Neural progenitor cell (in vitro differentiated cells): ENCODE measurements at regions not wholly inside any gene's neighbourhood (a gene's known extent, or its start where the extent isn't known, plus 50 kb on each side); places are given as distances from the start of the nearest gene placed in this dataset.

Experiments used
- DNase-seq: peaks from one replicate; pipeline ENCODE4 v3.0.0-alpha.2; 2016; ENCODE audit warnings: low spot score
- H2AFZ ChIP-seq: fragments of 200-600 bp; sonication (generic); replicated peaks from 2 replicates; pipeline ENCODE4 v1.6.1; 2016; ENCODE audit warnings: antibody characterized with exemption
- H3F3A ChIP-seq: fragments of 200-600 bp; sonication (generic); 2 replicates; pipeline ENCODE4 v1.6.1; 2016; ENCODE audit warnings: antibody characterized with exemption, low read depth
- H3K27ac ChIP-seq: fragments of 200-600 bp; sonication (generic); 2 replicates; pipeline ENCODE4 v1.5.1; 2016; ENCODE audit warnings: mild to moderate bottlenecking
- H3K27me3 ChIP-seq: fragments of 200-600 bp; sonication (generic); 2 replicates; pipeline ENCODE4 v1.6.1; 2016; ENCODE audit warnings: mild to moderate bottlenecking, moderate library complexity
- H3K36me3 ChIP-seq: fragments of 200-600 bp; sonication (generic); 2 replicates; pipeline ENCODE4 v1.5.1; 2016
- H3K4me1 ChIP-seq: fragments of 200-600 bp; sonication (generic); 2 replicates; pipeline ENCODE4 v1.6.1; 2016; ENCODE audit warnings: mixed run types
- H3K4me2 ChIP-seq: fragments of 200-600 bp; sonication (generic); 2 replicates; pipeline ENCODE4 v1.6.1; 2016
- H3K4me3 ChIP-seq: fragments of 200-600 bp; sonication (generic); 2 replicates; pipeline ENCODE4 v1.5.1; 2016
- H3K79me2 ChIP-seq: fragments of 200-600 bp; sonication (generic); 2 replicates; pipeline ENCODE4 v1.6.1; 2016; ENCODE audit warnings: low read depth
- H3K9ac ChIP-seq: fragments of 200-600 bp; sonication (generic); 2 replicates; pipeline ENCODE4 v1.6.1; 2016
- H3K9me3 ChIP-seq: fragments of 200-600 bp; sonication (generic); 2 replicates; pipeline ENCODE4 v1.5.1; 2016; ENCODE audit warnings: low read depth
- H4K20me1 ChIP-seq: fragments of 200-600 bp; sonication (generic); 2 replicates; pipeline ENCODE4 v1.6.1; 2016; ENCODE audit warnings: low read depth
- H3K27ac Mint-ChIP-seq: 3 replicates; pipeline ENCODE4 v1.8.0; 2021; ENCODE audit warnings: mixed read lengths
- H3K27me3 Mint-ChIP-seq: 2 replicates; pipeline ENCODE4 v1.8.0; 2022; ENCODE audit warnings: low read depth, mild to moderate bottlenecking, inconsistent platforms, moderate library complexity, mixed read lengths; ENCODE audit not compliant: insufficient read depth
- H3K36me3 Mint-ChIP-seq: 3 replicates; pipeline ENCODE4 v1.8.0; 2021; ENCODE audit warnings: mixed read lengths
- H3K4me1 Mint-ChIP-seq: 3 replicates; pipeline ENCODE4 v1.8.0; 2021; ENCODE audit warnings: mixed read lengths
- H3K4me3 Mint-ChIP-seq: 3 replicates; pipeline ENCODE4 v1.8.0; 2021; ENCODE audit warnings: mild to moderate bottlenecking, moderate library complexity, mixed read lengths
- H3K9me3 Mint-ChIP-seq: 3 replicates; pipeline ENCODE4 v1.8.0; 2020; ENCODE audit warnings: mixed read lengths
- CTCF ChIP-seq: fragments of 200-600 bp; sonication (generic); IDR thresholded peaks from 2 replicates; pipeline ENCODE4 v1.5.1; 2017; ENCODE audit warnings: antibody characterized with exemption, mild to moderate bottlenecking
- EZH2 ChIP-seq: fragments of 200-600 bp; sonication (generic); IDR thresholded peaks from 2 replicates; pipeline ENCODE4 v1.6.1; 2017; ENCODE audit warnings: antibody characterized with exemption, mild to moderate bottlenecking, moderate library complexity
- EZH2phosphoT487 ChIP-seq: fragments of 200-600 bp; sonication (generic); IDR thresholded peaks from 2 replicates; pipeline ENCODE4 v1.6.1; 2017; ENCODE audit warnings: antibody characterized with exemption

DNA sequence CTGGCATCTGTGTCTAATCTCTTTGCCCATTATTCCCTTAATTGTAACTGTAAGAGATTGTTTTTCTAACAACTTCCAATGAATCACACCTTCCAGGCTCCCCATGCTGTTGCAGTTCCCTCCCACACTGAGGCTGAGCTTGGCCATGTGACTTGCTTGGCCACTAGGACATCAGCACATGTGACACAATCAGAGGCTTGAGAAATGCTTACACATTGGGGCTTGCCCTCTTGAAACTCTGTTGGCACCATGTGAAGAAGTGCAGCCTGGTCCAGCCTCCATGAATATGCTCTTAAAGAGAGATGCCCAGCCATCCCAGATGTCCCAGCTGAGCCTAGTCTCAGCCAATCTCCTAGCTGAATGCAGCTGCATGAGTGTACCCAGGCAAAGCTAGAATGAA lies 326.8 kb upstream of the SOX2 start:
- Histone ChIP-seq H3K4me2 (no peak overlapping the region), H3K36me3 (no peaks in the 10 kb centered on the region), H3F3A (peaks cover 17% of the 10 kb centered on the region), H3K27ac (no peak overlapping the region), H2AFZ (peak overlapping the region; percentile 47), H3K79me2 (no peaks in the 10 kb centered on the region), H3K4me1 (peaks cover 23% of the 10 kb centered on the region), H3K4me3 (no peak overlapping the region), H4K20me1 (no peaks in the 10 kb centered on the region), H3K9ac (no peak overlapping the region), H3K27me3 (no peaks in the 10 kb centered on the region), H3K9me3 (peaks cover 10% of the 10 kb centered on the region)
- H3K4me1 Mint-ChIP-seq: peaks cover 13% of the 10 kb centered on the region
- peaks cover 5% of the 10 kb centered on the region for H3K27me3 Mint-ChIP-seq
- no peak for DNase-seq
- no peak for TF ChIP-seq CTCF
- TF ChIP-seq EZH2: no peak
- TF ChIP-seq EZH2phosphoT487: no peak
- H3K4me3 Mint-ChIP-seq: no peak overlapping the region
- peaks cover under 1% of the 10 kb centered on the region for H3K9me3 Mint-ChIP-seq
- no peaks in the 10 kb centered on the region for H3K36me3 Mint-ChIP-seq
- H3K27ac Mint-ChIP-seq: no peak overlapping the region

- peak; percentile 15 for DNase-seq
- H3K9me3 ChIP-seq: peaks cover 10% of the 10 kb centered on the region
- Mint-ChIP-seq H3K36me3 (no peaks in the 10 kb centered on the region), H3K9me3 (no peaks in the 10 kb centered on the region), H3K27ac (peak overlapping the region; percentile 58), H3K27me3 (peaks cover 5% of the 10 kb centered on the region), H3K4me3 (no peak overlapping the region), H3K4me1 (peaks cover 13% of the 10 kb centered on the region)
- H3F3A ChIP-seq: peaks cover 17% of the 10 kb centered on the region
- H4K20me1 ChIP-seq: no peaks in the 10 kb centered on the region
- H3K27ac ChIP-seq: peak overlapping the region; percentile 51
- H3K4me1 ChIP-seq: peaks cover 23% of the 10 kb centered on the region
- H2AFZ ChIP-seq: peak overlapping the region; percentile 73
- peak overlapping the region; percentile 49 for H3K4me2 ChIP-seq
- H3K79me2 ChIP-seq: no peaks in the 10 kb centered on the region
- H3K36me3 ChIP-seq: no peaks in the 10 kb centered on the region
- TF ChIP-seq CTCF (no peak), EZH2phosphoT487 (no peak), EZH2 (no peak)
- no peak overlapping the region for H3K4me3 ChIP-seq
- H3K9ac ChIP-seq: no peak overlapping the region
- H3K27me3 ChIP-seq: no peaks in the 10 kb centered on the region
Measured at GRCh38 chr3:181383760-181384159, 328.0 kb upstream of the SOX2 start.

- no peak overlapping the region for H3K9ac ChIP-seq
- no peaks in the 10 kb centered on the region for H3K36me3 ChIP-seq
- H3K4me1 ChIP-seq: peaks cover 25% of the 10 kb centered on the region
- H3K27ac ChIP-seq: peak overlapping the region; percentile 51
- DNase-seq: no peak
- Mint-ChIP-seq H3K27me3 (peaks cover 5% of the 10 kb centered on the region), H3K36me3 (no peaks in the 10 kb centered on the region), H3K4me3 (no peak overlapping the region), H3K27ac (no peak overlapping the region), H3K4me1 (peaks cover 14% of the 10 kb centered on the region), H3K9me3 (no peaks in the 10 kb centered on the region)
- H3K79me2 ChIP-seq: no peaks in the 10 kb centered on the region
- no peaks in the 10 kb centered on the region for H4K20me1 ChIP-seq
- no peak for TF ChIP-seq CTCF
- no peak for TF ChIP-seq EZH2phosphoT487
- TF ChIP-seq EZH2: no peak
- peak overlapping the region; percentile 73 for H2AFZ ChIP-seq
- H3K4me3 ChIP-seq: no peak overlapping the region
- H3K27me3 ChIP-seq: no peaks in the 10 kb centered on the region
- H3K4me2 ChIP-seq: peak overlapping the region; percentile 49
- peaks cover 5% of the 10 kb centered on the region for H3K9me3 ChIP-seq
- H3F3A ChIP-seq: peaks cover 17% of the 10 kb centered on the region
Measured at GRCh38 chr3:181383201-181383600, 328.5 kb upstream of the SOX2 start.
